Neuron (in vitro differentiated cells): ENCODE measurements at regions not wholly inside any gene's neighbourhood (a gene's known extent, or its start where the extent isn't known, plus 50 kb on each side); places are given as distances from the start of the nearest gene placed in this dataset.

Experiments
- H2AFZ ChIP-seq: one replicate; pipeline ENCODE4 v1.6.1; 2013; ENCODE audit warnings: low read depth, mild to moderate bottlenecking, inconsistent platforms, low read length, moderate library complexity
- H3K27me3 ChIP-seq: one replicate; pipeline ENCODE4 v1.6.1; 2013; ENCODE audit warnings: low read length; ENCODE audit not compliant: insufficient read depth
- H3K36me3 ChIP-seq: one replicate; pipeline ENCODE4 v1.6.1; 2013; ENCODE audit warnings: low read length; ENCODE audit not compliant: insufficient read depth
- H3K4me1 ChIP-seq: one replicate; pipeline ENCODE4 v1.6.1; 2013; ENCODE audit warnings: low read length; ENCODE audit not compliant: insufficient read depth
- H3K4me3 ChIP-seq: 2 replicates; pipeline ENCODE4 v1.5.1; 2013; ENCODE audit warnings: mild to moderate bottlenecking, low read length, moderate library complexity
- H3K9me3 ChIP-seq: one replicate; pipeline ENCODE4 v1.6.1; 2013; ENCODE audit warnings: low read length

DNA sequence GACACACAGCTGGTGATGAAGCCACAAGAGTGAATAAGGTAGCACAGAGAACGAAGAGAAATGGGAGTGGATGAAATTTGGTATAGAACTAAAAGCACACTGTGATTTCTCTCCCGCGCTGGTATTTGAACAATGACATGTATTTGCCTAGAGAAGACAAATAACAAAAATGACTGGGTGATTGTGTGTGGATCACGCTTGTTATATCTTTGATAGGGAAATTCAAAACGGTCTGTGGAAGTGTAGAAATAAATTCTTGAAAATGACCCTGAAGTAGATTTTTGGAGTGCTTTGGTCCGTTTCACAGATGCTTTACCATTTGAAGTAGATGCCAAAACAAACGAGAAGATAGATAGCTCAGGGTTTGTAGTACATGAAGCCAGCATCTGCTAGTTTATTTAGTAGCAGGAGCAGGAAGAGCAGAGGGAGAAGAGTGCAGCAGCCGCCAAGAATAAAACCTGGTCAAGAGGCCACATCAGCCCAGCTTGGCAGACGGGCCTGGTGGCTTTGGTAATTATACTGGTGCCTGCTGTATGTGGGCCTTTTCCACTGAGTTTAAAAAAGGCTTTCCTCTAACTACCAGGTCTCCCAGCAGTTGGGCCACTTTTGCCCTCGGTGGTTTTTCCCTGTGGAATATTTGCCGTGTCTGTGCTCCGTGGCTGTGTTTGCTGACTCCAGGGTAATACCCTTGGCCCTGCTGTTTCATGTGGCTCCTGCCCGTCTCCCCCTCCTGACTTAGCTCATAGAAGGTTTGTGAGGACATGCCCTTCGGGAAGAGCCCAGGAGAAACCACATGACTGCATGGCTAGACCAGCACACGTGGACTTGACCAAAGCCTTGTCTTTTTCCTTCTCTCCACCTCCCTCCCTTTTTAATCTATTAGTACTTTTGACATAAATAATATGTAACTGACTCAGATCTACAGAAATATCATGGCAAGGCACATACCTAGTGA, 294.0 kb downstream of the SOX4 start:
- Histone ChIP-seq H3K4me1 (peaks cover 14% of the 10 kb centered on the region), H2AFZ (no peak overlapping the region), H3K36me3 (peaks cover 8% of the 10 kb centered on the region), H3K4me3 (no peak overlapping the region), H3K27me3 (no peaks in the 10 kb centered on the region), H3K9me3 (peaks cover 2% of the 10 kb centered on the region)

DNA sequence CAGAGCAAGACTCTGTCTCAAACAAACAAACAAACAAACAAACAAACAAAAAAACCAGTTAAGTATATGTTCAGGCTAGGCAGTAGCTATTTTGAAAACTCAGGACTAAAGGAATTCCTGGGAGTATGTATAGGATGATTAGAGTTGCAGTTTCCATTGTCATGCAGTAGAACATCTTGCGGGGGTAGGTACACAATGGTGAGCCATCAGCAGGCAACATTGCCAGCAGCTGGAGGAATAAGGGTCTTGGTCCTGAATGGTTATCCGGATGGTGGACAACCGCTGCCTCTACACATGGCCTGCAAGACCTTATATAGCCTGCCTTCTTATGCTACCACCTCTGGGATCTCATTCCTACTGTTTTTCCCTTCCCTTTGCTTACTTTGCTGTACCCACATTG, 297.5 kb downstream of the SOX4 start:
- H3K36me3 ChIP-seq = peaks cover 5% of the 10 kb centered on the region
- no peak overlapping the region for H3K4me3 ChIP-seq
- H2AFZ ChIP-seq = no peak overlapping the region
- H3K4me1 ChIP-seq = peaks cover under 1% of the 10 kb centered on the region
- H3K27me3 ChIP-seq = no peaks in the 10 kb centered on the region
- no peaks in the 10 kb centered on the region for H3K9me3 ChIP-seq

DNA sequence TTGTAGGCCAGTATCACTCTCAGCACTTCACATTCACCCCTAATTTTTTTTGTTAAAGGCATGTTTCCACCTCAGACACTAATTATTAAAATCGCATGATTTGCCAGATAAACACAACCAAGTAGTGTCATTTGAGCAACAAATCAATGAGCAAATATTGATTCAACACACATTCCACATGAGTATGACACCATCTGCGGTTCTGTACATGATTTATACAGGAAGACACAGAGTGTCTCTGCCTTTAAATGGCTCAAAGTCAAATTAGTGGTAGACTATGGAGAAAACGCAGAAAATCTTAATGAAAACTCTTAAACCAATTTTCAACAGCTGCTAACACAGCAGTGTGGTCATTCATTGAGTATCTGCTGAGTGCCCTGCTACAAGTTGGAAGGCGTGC, 300.2 kb downstream of the SOX4 start:
- H3K4me3 ChIP-seq = no peak overlapping the region
- H3K9me3 ChIP-seq = no peaks in the 10 kb centered on the region
- H3K27me3 ChIP-seq = no peaks in the 10 kb centered on the region
- no peak overlapping the region for H2AFZ ChIP-seq
- H3K4me1 ChIP-seq = no peaks in the 10 kb centered on the region
- H3K36me3 ChIP-seq = peaks cover 5% of the 10 kb centered on the region

DNA sequence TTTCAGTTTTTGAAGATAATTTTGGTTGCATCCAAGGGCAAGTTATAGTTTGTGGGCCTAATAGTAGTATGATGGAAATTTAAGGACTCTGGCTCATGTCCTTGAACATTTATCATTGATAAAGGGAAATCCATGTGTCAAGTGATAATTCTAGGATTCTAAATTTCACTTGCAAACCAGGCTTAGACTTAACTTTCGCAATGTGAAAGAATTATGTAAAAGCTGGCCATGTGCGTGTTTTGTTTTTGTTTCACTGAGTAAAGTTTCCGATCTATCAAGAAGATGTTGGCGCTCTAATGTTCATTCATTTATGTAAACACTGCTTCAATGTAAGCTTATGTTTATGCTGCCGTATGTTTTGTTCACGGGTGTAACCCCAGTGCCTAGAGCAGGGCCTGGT, 302.0 kb downstream of the SOX4 start:
- H3K9me3 ChIP-seq = peaks cover 3% of the 10 kb centered on the region
- H3K36me3 ChIP-seq = peaks cover 2% of the 10 kb centered on the region
- H2AFZ ChIP-seq = no peak overlapping the region
- no peak overlapping the region for H3K4me3 ChIP-seq
- no peaks in the 10 kb centered on the region for H3K4me1 ChIP-seq
- H3K27me3 ChIP-seq = no peaks in the 10 kb centered on the region

DNA sequence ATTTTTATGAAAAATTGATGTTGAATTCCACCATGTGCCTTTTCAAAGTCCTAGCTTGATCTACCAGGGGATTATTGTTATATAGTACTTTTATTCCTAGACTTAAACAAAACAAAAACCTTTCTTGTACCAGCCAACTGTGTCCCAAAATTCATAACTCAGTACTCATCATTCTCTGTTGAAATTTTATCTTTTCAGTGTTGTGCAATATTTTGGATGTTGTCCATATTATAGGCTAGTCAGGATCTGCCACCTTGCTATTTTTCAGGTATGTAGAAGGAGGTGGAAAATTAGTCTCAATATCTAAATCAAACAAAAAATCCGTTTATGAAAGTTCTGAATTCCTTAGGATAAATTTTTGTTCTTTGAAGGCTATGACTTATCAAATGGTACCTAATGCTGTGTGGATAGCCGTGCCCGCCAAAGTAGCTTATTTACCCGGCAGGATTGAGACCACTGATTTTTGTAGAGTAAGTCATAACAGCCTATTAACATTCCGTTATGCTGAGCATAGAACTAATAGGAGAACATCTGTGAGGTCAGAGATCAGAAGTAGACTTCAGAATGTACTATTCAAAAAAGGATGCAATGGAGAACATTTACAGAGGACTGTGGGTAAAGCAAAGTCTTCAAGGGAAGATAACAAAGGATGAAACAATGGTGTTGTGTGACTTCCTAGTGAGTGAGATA, 304.7 kb downstream of the SOX4 start:
- peaks cover 5% of the 10 kb centered on the region for H3K4me1 ChIP-seq
- H3K36me3 ChIP-seq = no peaks in the 10 kb centered on the region
- H3K9me3 ChIP-seq = peaks cover 3% of the 10 kb centered on the region
- H3K4me3 ChIP-seq = no peak overlapping the region
- no peaks in the 10 kb centered on the region for H3K27me3 ChIP-seq
- no peak overlapping the region for H2AFZ ChIP-seq

DNA sequence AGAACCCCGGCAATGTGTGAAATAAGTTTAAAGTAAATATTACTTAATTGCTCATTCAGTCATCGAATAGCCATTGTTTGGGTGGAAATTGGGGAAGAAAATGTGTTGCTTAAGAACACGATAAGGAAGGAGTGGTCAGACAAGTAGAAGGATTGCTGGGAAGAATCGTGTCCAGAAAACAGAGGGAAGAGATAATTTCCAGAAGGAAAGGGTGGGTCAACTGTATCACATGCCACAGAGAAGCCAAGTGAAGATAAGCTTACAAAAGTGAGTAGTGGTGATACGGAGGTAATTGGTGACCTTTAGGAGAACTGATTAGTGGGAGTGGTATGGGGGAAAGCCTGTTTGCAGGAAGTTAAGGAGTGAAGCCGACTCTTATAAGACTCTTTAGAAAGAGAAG, 306.2 kb downstream of the SOX4 start:
- Histone ChIP-seq H3K4me3 (no peak overlapping the region), H2AFZ (no peak overlapping the region), H3K9me3 (peaks cover 3% of the 10 kb centered on the region), H3K4me1 (peaks cover 5% of the 10 kb centered on the region), H3K27me3 (no peaks in the 10 kb centered on the region), H3K36me3 (no peaks in the 10 kb centered on the region)

DNA sequence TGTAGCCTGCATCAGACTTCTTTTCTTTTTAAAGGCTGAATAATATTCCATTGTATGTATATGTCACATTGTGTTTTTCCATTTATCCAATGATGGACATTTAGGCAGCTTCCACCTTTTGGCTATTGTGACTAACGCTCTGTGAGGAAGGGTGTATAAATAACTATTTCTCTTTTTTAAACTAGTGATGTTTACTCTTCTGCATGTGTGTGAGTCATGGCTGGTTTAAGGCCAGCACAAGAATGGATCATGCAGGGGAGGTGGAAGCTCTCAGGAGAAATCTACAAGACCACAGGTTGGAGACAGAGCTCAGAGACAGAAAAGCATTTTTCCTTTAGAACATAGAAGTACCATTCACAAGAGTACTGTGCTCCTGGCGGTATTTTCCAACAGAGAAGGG, 307.2 kb downstream of the SOX4 start:
- Histone ChIP-seq H3K4me3 (no peak overlapping the region), H2AFZ (no peak overlapping the region), H3K27me3 (no peaks in the 10 kb centered on the region), H3K4me1 (peaks cover 5% of the 10 kb centered on the region), H3K9me3 (peaks cover 3% of the 10 kb centered on the region), H3K36me3 (peaks cover 3% of the 10 kb centered on the region)

DNA sequence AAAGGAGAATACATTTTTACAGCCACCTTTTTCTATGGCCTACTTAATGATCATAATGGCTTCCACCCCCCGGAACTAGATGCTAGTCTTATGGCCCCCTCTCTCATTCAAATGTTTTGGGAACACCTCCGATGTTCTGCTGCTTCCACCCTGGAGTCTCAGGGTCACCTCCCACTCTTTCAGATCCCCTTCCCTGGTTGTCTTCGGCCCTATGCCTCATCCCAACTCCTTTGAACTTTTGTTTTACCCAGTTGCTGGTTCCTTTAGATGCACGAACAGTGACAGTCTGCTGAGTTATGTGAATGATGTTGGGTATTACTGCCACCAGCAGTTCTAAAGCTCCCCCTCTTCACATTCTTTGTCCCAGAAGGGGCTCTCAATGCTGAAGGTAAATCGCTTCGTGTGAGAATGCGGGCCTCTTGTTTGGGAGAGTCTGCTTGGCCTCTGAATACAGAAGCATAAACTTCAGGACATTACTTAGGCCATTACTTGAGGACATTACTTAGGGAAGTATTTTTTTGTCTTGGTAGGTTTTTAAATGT, 309.1 kb downstream of the SOX4 start:
- Histone ChIP-seq H3K27me3 (no peaks in the 10 kb centered on the region), H3K4me3 (no peak overlapping the region), H3K36me3 (peaks cover 3% of the 10 kb centered on the region)

DNA sequence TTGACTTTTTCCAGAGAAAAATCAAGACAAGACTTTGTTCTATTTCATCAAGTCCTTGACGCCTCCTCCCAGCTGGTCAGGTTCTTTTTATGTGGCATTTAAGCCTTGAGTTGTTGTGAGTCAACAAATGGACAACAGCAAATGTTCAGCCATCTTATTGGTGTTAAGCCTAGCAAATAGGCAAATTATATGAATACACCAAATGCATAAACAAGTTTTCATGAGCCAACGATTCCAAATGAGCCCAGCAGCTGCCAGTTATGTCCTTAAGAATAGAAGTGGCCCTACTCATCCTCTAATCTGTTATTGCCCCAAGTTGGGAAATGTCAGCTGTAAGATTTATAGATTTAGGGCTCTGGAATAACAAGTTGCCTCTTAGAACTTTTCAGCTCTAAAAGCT, 312.0 kb downstream of the SOX4 start:
- no peak overlapping the region for H2AFZ ChIP-seq
- H3K27me3 ChIP-seq = no peaks in the 10 kb centered on the region
- peaks cover 5% of the 10 kb centered on the region for H3K4me1 ChIP-seq
- H3K36me3 ChIP-seq = peaks cover 10% of the 10 kb centered on the region
- H3K4me3 ChIP-seq = no peak overlapping the region
- H3K9me3 ChIP-seq = peaks cover 2% of the 10 kb centered on the region

More for the DNA sequence above, 309.1 kb downstream of the SOX4 start:
- H2AFZ ChIP-seq = no peak overlapping the region
- H3K4me1 ChIP-seq = peaks cover 5% of the 10 kb centered on the region
- H3K9me3 ChIP-seq = peaks cover 3% of the 10 kb centered on the region

DNA sequence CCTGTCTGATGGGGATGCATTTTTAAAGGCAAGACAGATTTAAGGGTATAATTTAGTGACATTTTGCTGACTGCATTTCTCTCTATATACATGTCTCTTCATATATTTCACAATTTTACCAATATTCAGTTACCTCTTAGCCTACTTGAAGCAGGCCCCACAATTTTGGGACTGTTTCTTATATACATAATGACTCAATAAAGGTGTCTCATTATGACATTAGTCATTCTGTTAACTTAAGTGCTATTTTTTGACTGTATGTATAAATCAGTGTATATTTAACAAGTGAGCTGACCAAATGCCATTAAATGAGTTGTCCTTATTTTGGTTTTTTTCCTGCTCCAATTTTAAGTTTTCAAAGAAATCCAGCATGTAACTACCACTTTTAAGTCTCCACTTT, 313.3 kb downstream of the SOX4 start:
- Histone ChIP-seq H3K9me3 (peaks cover 2% of the 10 kb centered on the region), H3K27me3 (no peaks in the 10 kb centered on the region), H2AFZ (no peak overlapping the region), H3K4me3 (no peak overlapping the region), H3K36me3 (peaks cover 10% of the 10 kb centered on the region), H3K4me1 (peaks cover 5% of the 10 kb centered on the region)

DNA sequence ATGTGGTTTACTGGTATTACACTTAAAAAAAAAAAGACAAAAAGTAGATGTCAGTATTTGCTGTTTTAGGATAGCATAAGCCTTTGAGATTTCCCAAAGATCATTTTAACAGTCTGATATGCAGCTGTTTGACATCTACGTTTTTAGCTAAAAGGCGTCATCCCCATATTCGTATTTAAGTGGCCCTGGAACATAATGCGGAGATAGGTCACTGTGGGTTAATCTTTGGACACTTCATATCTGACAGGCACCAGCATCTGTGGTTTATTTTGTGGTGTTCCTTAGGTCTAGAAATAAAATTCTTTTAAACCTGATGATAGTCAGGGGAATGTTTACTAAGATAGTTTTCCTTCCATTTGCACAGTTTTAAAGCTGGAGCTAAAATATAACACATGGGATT, 313.7 kb downstream of the SOX4 start:
- peaks cover 5% of the 10 kb centered on the region for H3K4me1 ChIP-seq
- H3K4me3 ChIP-seq = no peak overlapping the region
- peaks cover 2% of the 10 kb centered on the region for H3K9me3 ChIP-seq
- H2AFZ ChIP-seq = no peak overlapping the region
- no peaks in the 10 kb centered on the region for H3K27me3 ChIP-seq
- H3K36me3 ChIP-seq = peaks cover 10% of the 10 kb centered on the region

DNA sequence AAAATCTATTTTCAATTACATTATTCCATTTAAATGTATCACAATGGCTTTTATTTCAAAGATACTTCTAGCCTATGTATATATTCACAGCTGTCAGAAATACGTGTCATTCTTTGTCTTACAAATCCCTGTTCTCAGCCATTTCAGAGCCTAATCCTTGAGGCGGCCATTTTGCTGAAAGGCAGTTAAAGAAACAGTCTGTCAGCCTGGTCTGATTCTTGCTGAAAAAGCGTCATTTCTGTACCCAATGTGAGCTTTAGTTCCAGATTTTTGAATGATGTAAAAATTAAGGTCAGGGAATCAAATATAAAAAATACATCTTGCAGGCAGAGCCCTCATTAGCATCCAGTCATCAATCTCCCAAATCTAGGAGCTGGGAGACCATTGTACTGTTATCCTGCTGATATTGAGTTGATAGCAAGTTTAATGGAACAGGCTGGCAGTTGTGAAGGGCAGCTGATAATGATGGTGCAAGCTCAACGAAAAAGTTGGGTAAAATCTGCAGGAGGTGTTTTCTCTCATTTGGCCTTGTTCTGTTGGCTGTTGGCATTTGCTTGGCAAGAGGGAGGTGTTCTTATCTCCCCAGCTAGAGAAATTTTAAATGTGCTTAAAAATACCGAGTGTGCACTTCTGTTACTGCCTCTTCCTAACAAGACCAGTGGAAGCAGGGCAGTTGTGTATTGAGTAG, 314.8 kb downstream of the SOX4 start:
- H3K4me3 ChIP-seq = no peak overlapping the region
- no peaks in the 10 kb centered on the region for H3K27me3 ChIP-seq
- peaks cover 10% of the 10 kb centered on the region for H3K36me3 ChIP-seq
- H3K9me3 ChIP-seq = peaks cover 2% of the 10 kb centered on the region
- H3K4me1 ChIP-seq = no peaks in the 10 kb centered on the region
- H2AFZ ChIP-seq = no peak overlapping the region

DNA sequence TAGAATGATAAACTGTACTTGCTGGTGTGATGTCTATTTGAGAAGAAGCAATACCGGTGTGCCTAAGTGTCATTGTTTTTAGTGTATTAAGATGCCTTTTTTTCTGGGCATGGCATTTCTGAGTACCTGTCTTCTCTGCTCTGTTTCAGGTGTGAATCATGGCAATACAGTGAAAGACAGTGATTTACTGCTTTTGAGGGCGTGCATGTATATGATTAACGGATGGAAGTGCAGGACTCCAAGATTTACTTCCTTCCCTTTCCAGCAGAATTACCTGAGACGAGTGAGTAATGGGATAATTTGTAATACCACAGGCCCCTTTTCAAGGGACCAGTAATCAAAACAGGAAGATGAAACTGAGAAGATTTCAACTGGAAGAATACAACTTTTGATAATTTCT, 315.8 kb downstream of the SOX4 start:
- H3K9me3 ChIP-seq = peaks cover 2% of the 10 kb centered on the region
- no peak overlapping the region for H2AFZ ChIP-seq
- H3K4me1 ChIP-seq = no peaks in the 10 kb centered on the region
- no peak overlapping the region for H3K4me3 ChIP-seq
- peaks cover 12% of the 10 kb centered on the region for H3K36me3 ChIP-seq
- H3K27me3 ChIP-seq = no peaks in the 10 kb centered on the region
